Mesenchymal stem cell (in vitro differentiated cells and primary cell): ENCODE measurements at regions not wholly inside any gene's neighbourhood (a gene's known extent, or its start where the extent isn't known, plus 50 kb on each side); places are given as distances from the start of the nearest gene placed in this dataset.

Experiments
- DNase-seq: peaks from one replicate; pipeline ENCODE4 v3.0.0-alpha.2; 2013
- H2AFZ ChIP-seq: one replicate; pipeline ENCODE4 v1.6.1; 2013; ENCODE audit warnings: low read depth, mild to moderate bottlenecking, control low read depth, inconsistent platforms, low read length, moderate library complexity
- H2AK5ac ChIP-seq: 2 replicates; pipeline ENCODE4 v1.6.1; 2013; ENCODE audit warnings: low read length, moderate library complexity, mild to moderate bottlenecking, inconsistent platforms; ENCODE audit not compliant: severe bottlenecking
- H2BK120ac ChIP-seq: one replicate; pipeline ENCODE4 v1.6.1; 2013; ENCODE audit warnings: low read depth, mild to moderate bottlenecking, inconsistent platforms, low read length, moderate library complexity
- H2BK12ac ChIP-seq, 2 experiments: one replicate each; pipeline ENCODE4 v1.6.1; 2013; ENCODE audit warnings: inconsistent platforms in 2 of 2, low read length in 2 of 2, mild to moderate bottlenecking in 2 of 2, moderate library complexity in 2 of 2, control low read depth in 1 of 2
- H2BK15ac ChIP-seq: one replicate; pipeline ENCODE4 v1.6.1; 2013; ENCODE audit warnings: mild to moderate bottlenecking, low read depth, inconsistent platforms; ENCODE audit not compliant: poor library complexity, severe bottlenecking
- H2BK5ac ChIP-seq: 2 replicates; pipeline ENCODE4 v1.6.1; 2013; ENCODE audit warnings: low read depth, mild to moderate bottlenecking, low read length, control low read depth, inconsistent platforms; ENCODE audit not compliant: poor library complexity, severe bottlenecking
- H3K14ac ChIP-seq, 2 experiments: one replicate each; pipeline ENCODE4 v1.6.1; 2013; ENCODE audit warnings: inconsistent platforms in 2 of 2, low read length in 2 of 2, control low read depth in 1 of 2, mild to moderate bottlenecking in 1 of 2, moderate library complexity in 1 of 2
- H3K18ac ChIP-seq, 2 experiments: one replicate each; pipeline ENCODE4 v1.6.1; 2013; ENCODE audit warnings: inconsistent platforms in 2 of 2, low read length in 2 of 2, control low read depth in 1 of 2, low read depth in 1 of 2, mild to moderate bottlenecking in 1 of 2
- H3K23ac ChIP-seq, 2 experiments: one replicate each; pipeline ENCODE4 v1.6.1; 2013; ENCODE audit warnings: inconsistent platforms in 2 of 2, low read length in 2 of 2, mild to moderate bottlenecking in 2 of 2, moderate library complexity in 2 of 2, control low read depth in 1 of 2
- H3K27ac ChIP-seq: 2 replicates; pipeline ENCODE4 v1.5.1; 2013; ENCODE audit warnings: mild to moderate bottlenecking, moderate library complexity, low read length, control low read depth, inconsistent platforms; ENCODE audit not compliant: poor library complexity, severe bottlenecking
- H3K27me3 ChIP-seq, 2 experiments: 2 replicates each; pipeline versions ENCODE4 v1.6.1 to v1.7.0; 2013; ENCODE audit warnings: low read length in 2 of 2, mild to moderate bottlenecking in 2 of 2, moderate library complexity in 2 of 2, control low read depth in 1 of 2, inconsistent platforms in 1 of 2; ENCODE audit not compliant: control insufficient read depth in 1 of 2, insufficient read depth in 1 of 2
- H3K36me3 ChIP-seq, 2 experiments: 2 replicates each; pipeline versions ENCODE4 v1.6.1 to v1.7.0; 2013; ENCODE audit warnings: low read length in 2 of 2, control low read depth in 1 of 2, inconsistent platforms in 1 of 2, low read depth in 1 of 2, mild to moderate bottlenecking in 1 of 2; ENCODE audit not compliant: insufficient read depth in 2 of 2, control insufficient read depth in 1 of 2
- H3K4ac ChIP-seq, 2 experiments: one replicate each; pipeline ENCODE4 v1.6.1; 2013; ENCODE audit warnings: inconsistent platforms in 2 of 2, low read length in 2 of 2, mild to moderate bottlenecking in 2 of 2, moderate library complexity in 2 of 2, control low read depth in 1 of 2, low read depth in 1 of 2
- H3K4me1 ChIP-seq: 2 replicates; pipeline ENCODE4 v1.6.1; 2013; ENCODE audit warnings: low read depth, low read length, control low read depth; ENCODE audit not compliant: control insufficient read depth, insufficient read depth
- H3K4me2 ChIP-seq: 2 replicates; pipeline ENCODE4 v1.6.1; 2013; ENCODE audit warnings: low read length, mild to moderate bottlenecking, inconsistent platforms; ENCODE audit not compliant: poor library complexity, severe bottlenecking
- H3K4me3 ChIP-seq, 2 experiments: 2 replicates each; pipeline versions ENCODE4 v1.5.1 to v1.7.0; 2013; ENCODE audit warnings: low read length in 2 of 2, mild to moderate bottlenecking in 2 of 2, control low read depth in 1 of 2, low read depth in 1 of 2; ENCODE audit not compliant: insufficient read depth in 1 of 2
- H3K79me1 ChIP-seq: replicated peaks from 2 replicates; pipeline ENCODE4 v1.6.1; 2013; ENCODE audit warnings: mild to moderate bottlenecking, control low read depth, low read length, inconsistent platforms; ENCODE audit not compliant: poor library complexity, severe bottlenecking
- H3K9ac ChIP-seq: 2 replicates; pipeline ENCODE4 v1.7.0; 2013; ENCODE audit warnings: mild to moderate bottlenecking, low read length, moderate library complexity
- H3K9me3 ChIP-seq: 2 replicates; pipeline ENCODE4 v1.7.0; 2013; ENCODE audit warnings: mild to moderate bottlenecking, low read length; ENCODE audit not compliant: control insufficient read depth
- H4K8ac ChIP-seq: one replicate; pipeline ENCODE4 v1.6.1; 2013; ENCODE audit warnings: inconsistent platforms, mild to moderate bottlenecking, low read length, moderate library complexity
- H4K91ac ChIP-seq: one replicate; pipeline ENCODE4 v1.6.1; 2013; ENCODE audit warnings: mild to moderate bottlenecking, low read length, inconsistent platforms
- WGBS: methylation state at CpG from one replicate; pipeline ENCODE4 v1.1.7; 2013; ENCODE audit warnings: mixed read lengths; 5-methylcytosine and 5-hydroxymethylcytosine counted together

- H3K36me3 ChIP-seq = no peaks in the 10 kb centered on the region
- no peak for DNase-seq
These were observed 101.5 kb downstream of the TAF11L14 start for GRCh38 chr5:17735761-17736160.

GRCh38 chr5:17737092-17737491 is 102.8 kb downstream of the TAF11L14 start:
- no peak overlapping the region for H4K8ac ChIP-seq
- no peak overlapping the region for H2BK120ac ChIP-seq
- no peaks in the 10 kb centered on the region for H3K36me3 ChIP-seq
- H2BK12ac ChIP-seq = no peak overlapping the region
- H3K79me1 ChIP-seq = no peaks in the 10 kb centered on the region
- H3K27ac ChIP-seq = no peak overlapping the region
- H3K18ac ChIP-seq = no peak overlapping the region
- no peaks in the 10 kb centered on the region for H3K27me3 ChIP-seq
- H3K4ac ChIP-seq = no peak overlapping the region
- H3K4me2 ChIP-seq = no peak overlapping the region
- no peak overlapping the region for H3K23ac ChIP-seq
- H2BK15ac ChIP-seq = no peak overlapping the region
- H2AK5ac ChIP-seq = no peak overlapping the region
- no peak overlapping the region for H2BK5ac ChIP-seq
- H3K4me3 ChIP-seq = no peak overlapping the region
- H3K4me1 ChIP-seq = no peaks in the 10 kb centered on the region
- no peak for DNase-seq
- no peak overlapping the region for H2AFZ ChIP-seq
- WGBS = 81% methylated on average over 2 of the region's 2 CpGs
- no peak overlapping the region for H4K91ac ChIP-seq
- no peak overlapping the region for H3K9ac ChIP-seq
- H3K14ac ChIP-seq = no peak overlapping the region
- no peaks in the 10 kb centered on the region for H3K9me3 ChIP-seq

More at GRCh38 chr5:17735761-17736160, 101.5 kb downstream of the TAF11L14 start:
- Histone ChIP-seq H3K4me1 (no peaks in the 10 kb centered on the region), H3K9ac (no peak overlapping the region), H3K27ac (no peak overlapping the region), H3K79me1 (no peaks in the 10 kb centered on the region), H3K4me2 (no peak overlapping the region), H2AK5ac (no peak overlapping the region), H3K18ac (no peak overlapping the region), H2BK15ac (no peak overlapping the region), H3K23ac (no peak overlapping the region), H2BK120ac (no peak overlapping the region), H4K91ac (no peak overlapping the region), H3K9me3 (no peaks in the 10 kb centered on the region), H3K27me3 (no peaks in the 10 kb centered on the region), H3K4ac (no peak overlapping the region), H2BK5ac (no peak overlapping the region), H3K14ac (no peak overlapping the region), H4K8ac (no peak overlapping the region), H2AFZ (no peak overlapping the region), H2BK12ac (no peak overlapping the region), H3K4me3 (no peak overlapping the region)
- WGBS = 85% methylated on average over 4 of the region's 4 CpGs

GRCh38 chr5:17738446-17738845 is 104.2 kb downstream of the TAF11L14 start:
- Histone ChIP-seq H3K9ac (no peak overlapping the region), H4K8ac (no peak overlapping the region), H3K27ac (no peak overlapping the region), H3K14ac (no peak overlapping the region), H3K4ac (no peak overlapping the region), H3K36me3 (no peaks in the 10 kb centered on the region), H3K9me3 (no peaks in the 10 kb centered on the region), H3K23ac (no peak overlapping the region), H2BK12ac (no peak overlapping the region), H2BK15ac (no peak overlapping the region), H3K4me1 (peaks cover 1% of the 10 kb centered on the region), H2BK120ac (no peak overlapping the region), H2BK5ac (no peak overlapping the region), H3K4me3 (no peak overlapping the region), H2AFZ (no peak overlapping the region), H3K18ac (no peak overlapping the region), H3K27me3 (no peaks in the 10 kb centered on the region), H3K4me2 (no peak overlapping the region), H2AK5ac (no peak overlapping the region), H4K91ac (no peak overlapping the region), H3K79me1 (no peaks in the 10 kb centered on the region)
- no peak for DNase-seq
- 100% methylated on average over 1 of the region's 2 CpGs for WGBS

GRCh38 chr5:17743580-17744435 is 109.5 kb downstream of the TAF11L14 start:
- no peak overlapping the region for H4K8ac ChIP-seq
- H3K27me3 ChIP-seq = no peaks in the 10 kb centered on the region
- no peak overlapping the region for H3K23ac ChIP-seq
- peak overlapping the region in 1 of 2 experiments; percentile 48 for H3K4me3 ChIP-seq
- H3K4me2 ChIP-seq = peak overlapping the region; percentile 50
- peak overlapping the region; percentile 88 for H3K27ac ChIP-seq
- peak overlapping the region; percentile 82 for H3K9ac ChIP-seq
- H2BK12ac ChIP-seq = no peak overlapping the region
- H3K14ac ChIP-seq = no peak overlapping the region
- peaks cover 1% of the 10 kb centered on the region for H3K4me1 ChIP-seq
- H2AFZ ChIP-seq = no peak overlapping the region
- H3K79me1 ChIP-seq = no peaks in the 10 kb centered on the region
- H3K9me3 ChIP-seq = no peaks in the 10 kb centered on the region
- H3K18ac ChIP-seq = no peak overlapping the region
- no peak overlapping the region for H2AK5ac ChIP-seq
- no peak overlapping the region for H2BK120ac ChIP-seq
- no peak for DNase-seq
- WGBS = 57% methylated on average over 7 of the region's 8 CpGs
- no peaks in the 10 kb centered on the region for H3K36me3 ChIP-seq
- no peak overlapping the region for H4K91ac ChIP-seq
- H2BK5ac ChIP-seq = no peak overlapping the region
- H3K4ac ChIP-seq = no peak overlapping the region
- no peak overlapping the region for H2BK15ac ChIP-seq
